H1 (cell line): ENCODE measurements at regions not wholly inside any gene's neighbourhood (a gene's known extent, or its start where the extent isn't known, plus 50 kb on each side); places are given as distances from the start of the nearest gene placed in this dataset.

ENCODE experiments used
- CTCF ChIA-PET: fragments of 300-600 bp; sonication (Branson Sonifier 250); formaldehyde crosslinking; loops from one replicate; lab custom pipeline; 2021; ENCODE audit not compliant: partially characterized antibody; lab: Charles Lee
- POLR2A ChIA-PET: fragments of 300-600 bp; sonication (Branson Sonifier 250); formaldehyde crosslinking; loops from one replicate; lab custom pipeline; 2021; ENCODE audit warnings: inconsistent platforms; ENCODE audit not compliant: partially characterized antibody; lab: Charles Lee
- DNase-seq, 2 experiments: peaks; one replicate each; pipeline versions ENCODE4 v3.0.0 to v3.0.0-alpha.2; 2010 to 2022; ENCODE audit warnings: low spot score in 2 of 2, low read depth in 1 of 2, mixed read lengths in 1 of 2
- FAIRE-seq: peaks from 2 replicates; lab custom pipeline; 2011; peaks lifted over from hg19 to GRCh38; lab: Jason Lieb, UNC
- H2AFZ ChIP-seq: 2 replicates; pipeline ENCODE4 v1.8.1; 2012; ENCODE audit warnings: low read length, inconsistent platforms
- H2AK5ac ChIP-seq: 2 replicates; pipeline ENCODE4 v1.6.1; 2013; ENCODE audit warnings: low read depth, low read length
- H2BK120ac ChIP-seq: replicated peaks from 2 replicates; pipeline ENCODE3; 2013; ENCODE audit warnings: low read depth, low read length, inconsistent platforms
- H2BK12ac ChIP-seq: 2 replicates; pipeline ENCODE4 v1.6.1; 2013; ENCODE audit warnings: low read depth, low read length
- H2BK15ac ChIP-seq: 2 replicates; pipeline ENCODE4 v1.6.1; 2013; ENCODE audit warnings: low read length
- H2BK20ac ChIP-seq: 2 replicates; pipeline ENCODE4 v1.6.1; 2013; ENCODE audit warnings: low read length
- H2BK5ac ChIP-seq: 2 replicates; pipeline ENCODE4 v1.6.1; 2013; ENCODE audit warnings: low read depth, low read length
- H3K14ac ChIP-seq: 2 replicates; pipeline ENCODE4 v1.6.1; 2013; ENCODE audit warnings: inconsistent platforms; ENCODE audit not compliant: insufficient read length
- H3K18ac ChIP-seq: 2 replicates; pipeline ENCODE4 v1.6.1; 2013; ENCODE audit warnings: low read length; ENCODE audit errors: extremely low read depth
- H3K23ac ChIP-seq: 2 replicates; pipeline ENCODE4 v1.6.1; 2013; ENCODE audit warnings: inconsistent platforms; ENCODE audit not compliant: insufficient read length
- H3K23me2 ChIP-seq: 2 replicates; pipeline ENCODE4 v1.6.1; 2013; ENCODE audit warnings: low read depth, low read length
- H3K27ac ChIP-seq: 2 replicates; pipeline ENCODE4 v1.6.1; 2011; ENCODE audit warnings: low read depth, low read length, inconsistent platforms
- H3K27me3 ChIP-seq, 4 experiments: replicated peaks in 1 of 4; 1 replicate in 1 of 4; 2 replicates in 3 of 4; pipeline versions ENCODE4 v1.6.1 to v1.8.1; 2011 to 2013; ENCODE audit warnings: low read length in 3 of 4, mild to moderate bottlenecking in 3 of 4, inconsistent platforms in 2 of 4, mixed read lengths in 2 of 4, moderate library complexity in 1 of 4; ENCODE audit not compliant: control insufficient read depth in 3 of 4, insufficient read depth in 3 of 4; ENCODE audit errors: extremely low read depth in 1 of 4
- H3K36me3 ChIP-seq, 4 experiments: 2 replicates each; pipeline versions ENCODE4 v1.6.1 to v1.8.1; 2011 to 2013; ENCODE audit warnings: mild to moderate bottlenecking in 4 of 4, low read length in 3 of 4, moderate library complexity in 2 of 4, control low read depth in 1 of 4, inconsistent platforms in 1 of 4; ENCODE audit not compliant: insufficient read depth in 4 of 4, control insufficient read depth in 2 of 4
- H3K4ac ChIP-seq: replicated peaks from 2 replicates; pipeline ENCODE3; 2013; ENCODE audit warnings: low read length, low read depth, mixed read lengths, inconsistent platforms; ENCODE audit not compliant: insufficient read length
- H3K4me1 ChIP-seq, 4 experiments: replicated peaks in 1 of 4; 1 replicate in 1 of 4; 2 replicates in 3 of 4; pipeline versions ENCODE4 v1.6.1 to v1.8.1; 2011 to 2013; ENCODE audit warnings: low read length in 3 of 4, inconsistent platforms in 2 of 4, mixed read lengths in 1 of 4; ENCODE audit not compliant: insufficient read depth in 4 of 4, control insufficient read depth in 3 of 4
- H3K4me2 ChIP-seq, 2 experiments: 2 replicates each; pipeline versions ENCODE4 v1.6.1 to v1.8.1; 2011 to 2013; ENCODE audit warnings: low read depth in 2 of 2, low read length in 2 of 2, control low read depth in 1 of 2, inconsistent platforms in 1 of 2, mild to moderate bottlenecking in 1 of 2; ENCODE audit not compliant: insufficient read depth in 1 of 2
- H3K4me3 ChIP-seq, 4 experiments: fragments of 200-600, 300-600 bp in 1 of 4; sonication (generic), shearing (Covaris generic), sonication (Bioruptor Twin) in 1 of 4; 2 replicates each; pipeline versions ENCODE4 v1.5.1 to v1.8.1; 2011 to 2016; ENCODE audit warnings: low read length in 4 of 4, low read depth in 3 of 4, control low read depth in 2 of 4, inconsistent platforms in 2 of 4, mild to moderate bottlenecking in 2 of 4, mixed read lengths in 1 of 4, moderate library complexity in 1 of 4; ENCODE audit not compliant: insufficient read depth in 2 of 4; ENCODE audit errors: extremely low read depth in 1 of 4
- H3K56ac ChIP-seq: replicated peaks from 2 replicates; pipeline ENCODE3; 2013; ENCODE audit warnings: low read depth, mild to moderate bottlenecking, mixed read lengths, low read length, inconsistent platforms; ENCODE audit not compliant: insufficient read length
- H3K79me1 ChIP-seq: 2 replicates; pipeline ENCODE4 v1.6.1; 2013; ENCODE audit warnings: low read depth, low read length, control low read depth
- H3K79me2 ChIP-seq, 2 experiments: 2 replicates each; pipeline versions ENCODE4 v1.6.1 to v1.8.1; 2012 to 2013; ENCODE audit warnings: low read length in 2 of 2, mild to moderate bottlenecking in 2 of 2, inconsistent platforms in 1 of 2; ENCODE audit not compliant: insufficient read depth in 2 of 2, control insufficient read depth in 1 of 2
- H3K9ac ChIP-seq, 4 experiments: replicated peaks in 1 of 4; 1 replicate in 1 of 4; 2 replicates in 3 of 4; pipeline versions ENCODE4 v1.6.1 to v1.8.1; 2011 to 2013; ENCODE audit warnings: low read depth in 3 of 4, low read length in 3 of 4, control low read depth in 2 of 4, mild to moderate bottlenecking in 2 of 4, moderate library complexity in 2 of 4, inconsistent platforms in 1 of 4; ENCODE audit errors: extremely low read depth in 1 of 4
- H3K9me3 ChIP-seq, 2 experiments: 2 replicates each; pipeline versions ENCODE4 v1.6.1 to v1.8.1; 2012 to 2013; ENCODE audit warnings: mild to moderate bottlenecking in 2 of 2, moderate library complexity in 2 of 2, control low read depth in 1 of 2, inconsistent platforms in 1 of 2, low read depth in 1 of 2, low read length in 1 of 2, mixed read lengths in 1 of 2; ENCODE audit not compliant: insufficient read depth in 2 of 2
- H4K20me1 ChIP-seq, 2 experiments: replicated peaks in 1 of 2; 2 replicates each; pipeline versions ENCODE3 to v1.8.1; 2011 to 2013; ENCODE audit warnings: inconsistent platforms in 2 of 2, low read length in 2 of 2, mild to moderate bottlenecking in 1 of 2; ENCODE audit not compliant: insufficient read depth in 2 of 2, control insufficient read depth in 1 of 2
- H4K5ac ChIP-seq: 2 replicates; pipeline ENCODE4 v1.6.1; 2013; ENCODE audit warnings: low read length, low read depth, mixed read lengths, inconsistent platforms; ENCODE audit not compliant: insufficient read length
- H4K8ac ChIP-seq: 2 replicates; pipeline ENCODE4 v1.8.0; 2013; ENCODE audit warnings: mild to moderate bottlenecking, moderate library complexity, low read length, inconsistent platforms; ENCODE audit not compliant: insufficient read depth; ENCODE audit errors: extremely low read depth
- H4K91ac ChIP-seq: replicated peaks from 2 replicates; pipeline ENCODE3; 2013; ENCODE audit warnings: low read length, mixed read lengths, inconsistent platforms; ENCODE audit not compliant: insufficient read length
- WGBS, 2 experiments: shearing (Covaris generic) in 1 of 2; methylation state at CpG; one replicate each; pipeline versions ENCODE4 v1.1.6 to v1.1.7; 2013 to 2015; ENCODE audit warnings: low lambda C conversion rate in 2 of 2, mixed read lengths in 2 of 2, inconsistent platforms in 1 of 2, low coverage in 1 of 2, missing lambda C conversion rate in 1 of 2; ENCODE audit not compliant: insufficient replicate concordance in 2 of 2, insufficient coverage in 1 of 2, insufficient read length in 1 of 2; ENCODE audit errors: extremely low coverage in 1 of 2, missing lambda C conversion rate in 1 of 2; 5-methylcytosine and 5-hydroxymethylcytosine counted together
- TF ChIP-seq, protein P1 (sequence below), 3 experiments: IDR thresholded peaks; 1 replicate in 2 of 3; 2 replicates in 1 of 3; pipeline versions ENCODE4 v1.5.1 to v1.6.1; 2011; ENCODE audit warnings: low read length in 3 of 3, mild to moderate bottlenecking in 3 of 3, inconsistent platforms in 2 of 3, low read depth in 1 of 3, moderate library complexity in 1 of 3; ENCODE audit not compliant: insufficient read depth in 1 of 3; ENCODE audit errors: control extremely low read depth in 1 of 3

GRCh38 chr5:54722846-54723433 lies 205.4 kb downstream of the SNX18 start:
- Histone ChIP-seq H2BK15ac (no peak overlapping the region), H3K14ac (no peak overlapping the region), H3K79me2 (no peaks in the 10 kb centered on the region), H4K5ac (no peak overlapping the region), H3K18ac (no peak overlapping the region), H4K91ac (no peak overlapping the region), H2BK12ac (no peak overlapping the region), H3K9me3 (no peaks in the 10 kb centered on the region), H2AK5ac (no peak overlapping the region), H3K56ac (no peak overlapping the region), H4K8ac (no peak overlapping the region), H3K79me1 (no peaks in the 10 kb centered on the region), H3K23ac (no peak overlapping the region), H3K23me2 (no peaks in the 10 kb centered on the region), H4K20me1 (no peaks in the 10 kb centered on the region), H3K36me3 (no peaks in the 10 kb centered on the region), H3K9ac (no peak overlapping the region), H2BK120ac (no peak overlapping the region), H3K4me1 (peaks cover 0 to 10% (median 6%) of the 10 kb centered on the region in 4 experiments; a peak in 5 of 7 replicates), H3K27me3 (no peaks in the 10 kb centered on the region), H3K4me2 (no peak overlapping the region), H3K4me3 (no peak overlapping the region), H2BK5ac (no peak overlapping the region), H2BK20ac (no peak overlapping the region), H3K4ac (no peak overlapping the region), H2AFZ (no peak overlapping the region), H3K27ac (no peak overlapping the region)
- ChIA-PET POLR2A (no interaction called here), CTCF (interaction anchor here (0.7 to 0.8 kb wide), 2 partner anchors 16 to 162 kb away, joined by 3 read pairs; no protein-coding TSS in a partner anchor)
- FAIRE-seq (no peak), DNase-seq (no peak)
- 84% methylated on average over 6 of the region's 6 CpGs; no CpG with 5 or more reads in 1 of the 2 experiments for WGBS, 2 experiments
- TF ChIP-seq, protein P1, sequence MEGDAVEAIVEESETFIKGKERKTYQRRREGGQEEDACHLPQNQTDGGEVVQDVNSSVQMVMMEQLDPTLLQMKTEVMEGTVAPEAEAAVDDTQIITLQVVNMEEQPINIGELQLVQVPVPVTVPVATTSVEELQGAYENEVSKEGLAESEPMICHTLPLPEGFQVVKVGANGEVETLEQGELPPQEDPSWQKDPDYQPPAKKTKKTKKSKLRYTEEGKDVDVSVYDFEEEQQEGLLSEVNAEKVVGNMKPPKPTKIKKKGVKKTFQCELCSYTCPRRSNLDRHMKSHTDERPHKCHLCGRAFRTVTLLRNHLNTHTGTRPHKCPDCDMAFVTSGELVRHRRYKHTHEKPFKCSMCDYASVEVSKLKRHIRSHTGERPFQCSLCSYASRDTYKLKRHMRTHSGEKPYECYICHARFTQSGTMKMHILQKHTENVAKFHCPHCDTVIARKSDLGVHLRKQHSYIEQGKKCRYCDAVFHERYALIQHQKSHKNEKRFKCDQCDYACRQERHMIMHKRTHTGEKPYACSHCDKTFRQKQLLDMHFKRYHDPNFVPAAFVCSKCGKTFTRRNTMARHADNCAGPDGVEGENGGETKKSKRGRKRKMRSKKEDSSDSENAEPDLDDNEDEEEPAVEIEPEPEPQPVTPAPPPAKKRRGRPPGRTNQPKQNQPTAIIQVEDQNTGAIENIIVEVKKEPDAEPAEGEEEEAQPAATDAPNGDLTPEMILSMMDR (IDR thresholded peaks at IDR 0.05; ENCODE audit: control extremely low read depth in 1 of 3, insufficient read depth in 1 of 3, low read depth in 1 of 3, low read length in 3 of 3) = no peak
